Ecto neural progenitor cell (in vitro differentiated cells): ENCODE measurements at regions not wholly inside any gene's neighbourhood (a gene's known extent, or its start where the extent isn't known, plus 50 kb on each side); places are given as distances from the start of the nearest gene placed in this dataset.

ENCODE experiments used
- DNase-seq: peaks from one replicate; pipeline ENCODE4 v3.0.0-alpha.2; 2018; ENCODE audit warnings: low spot score

GRCh38 chr3:137204409-137204808, 246.6 kb downstream of the IL20RB start:
- no peak for DNase-seq

- no peak for DNase-seq
These were observed 247.7 kb downstream of the IL20RB start for GRCh38 chr3:137205394-137206045.

DNA sequence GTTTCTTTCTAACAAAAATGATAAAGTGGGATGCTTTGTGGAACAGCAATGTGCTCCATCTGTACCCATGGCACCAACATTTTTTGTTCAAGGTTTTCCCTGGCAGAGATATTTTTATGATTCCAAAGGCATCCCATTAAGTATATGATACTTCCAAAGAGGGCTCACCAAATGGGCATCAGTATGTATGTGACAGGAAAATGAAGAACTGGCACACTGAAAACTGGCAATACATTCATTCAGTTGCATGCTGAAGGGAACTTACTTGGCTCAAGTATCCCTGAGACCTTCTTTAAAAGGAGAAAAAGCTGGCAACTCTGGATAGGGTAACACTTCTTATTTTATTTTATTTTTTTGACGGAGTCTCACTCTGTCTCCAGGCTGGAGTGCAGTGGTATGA, 249.8 kb downstream of the IL20RB start:
- DNase-seq: no peak

- peak; percentile 53 for DNase-seq
These were observed 259.9 kb downstream of the IL20RB start for GRCh38 chr3:137217733-137218132.

DNA sequence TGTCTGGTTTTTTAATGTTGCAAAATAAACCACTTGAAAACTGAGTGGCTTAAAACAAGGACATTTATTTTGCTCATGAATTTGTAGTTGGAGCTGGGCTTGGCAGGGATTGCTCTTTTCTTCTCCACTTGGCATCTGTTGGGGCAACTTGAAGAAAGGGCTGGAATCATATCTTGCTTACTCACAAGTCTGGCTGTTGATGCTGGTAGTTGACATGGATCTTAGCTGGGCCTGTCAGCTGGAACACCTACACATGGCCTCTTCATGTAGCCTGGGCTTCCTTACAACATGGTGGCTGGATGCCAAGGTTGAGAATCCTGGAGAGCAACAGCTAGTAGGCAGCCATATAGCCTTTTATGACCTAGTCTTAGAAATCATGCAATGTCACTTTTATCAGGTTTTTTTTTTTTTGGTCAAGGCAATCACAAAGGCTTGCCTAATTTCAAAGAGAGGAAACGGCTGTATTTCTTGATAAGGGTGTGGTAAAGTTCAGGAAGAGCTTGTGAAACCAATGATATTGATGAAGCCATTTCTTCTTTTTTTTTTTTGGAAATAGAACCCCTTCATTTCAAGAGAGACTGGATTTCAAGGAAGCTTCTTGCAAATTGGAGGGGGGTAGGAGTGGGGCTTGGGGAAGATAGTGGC, 262.1 kb downstream of the IL20RB start:
- no peak for DNase-seq

GRCh38 chr3:137222736-137223225, 265.0 kb downstream of the IL20RB start:
- DNase-seq: no peak

DNA sequence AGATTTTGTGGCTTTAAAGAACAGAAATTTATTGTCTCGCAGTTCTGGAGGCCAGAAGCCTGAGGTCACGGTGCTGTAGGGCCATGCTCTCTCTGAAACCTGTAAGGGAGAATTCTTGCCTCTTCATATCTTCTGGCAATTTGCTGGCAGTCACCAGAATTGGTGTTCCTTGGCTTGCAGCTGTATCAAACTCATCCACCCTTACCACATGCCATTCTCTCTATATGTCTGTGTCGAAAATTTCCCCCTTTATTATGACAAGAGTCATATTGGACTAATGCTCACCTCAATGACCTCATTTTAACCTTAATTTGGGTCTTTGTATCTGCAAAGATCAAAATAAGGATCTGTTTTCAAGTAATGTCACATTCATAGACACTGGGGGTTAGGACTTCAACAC, 266.7 kb downstream of the IL20RB start:
- DNase-seq: no peak

- no peak for DNase-seq
These were observed 285.1 kb downstream of the IL20RB start for GRCh38 chr3:137242836-137243400.

- DNase-seq: no peak
These were observed 288.7 kb downstream of the IL20RB start for GRCh38 chr3:137246491-137246890.

DNA sequence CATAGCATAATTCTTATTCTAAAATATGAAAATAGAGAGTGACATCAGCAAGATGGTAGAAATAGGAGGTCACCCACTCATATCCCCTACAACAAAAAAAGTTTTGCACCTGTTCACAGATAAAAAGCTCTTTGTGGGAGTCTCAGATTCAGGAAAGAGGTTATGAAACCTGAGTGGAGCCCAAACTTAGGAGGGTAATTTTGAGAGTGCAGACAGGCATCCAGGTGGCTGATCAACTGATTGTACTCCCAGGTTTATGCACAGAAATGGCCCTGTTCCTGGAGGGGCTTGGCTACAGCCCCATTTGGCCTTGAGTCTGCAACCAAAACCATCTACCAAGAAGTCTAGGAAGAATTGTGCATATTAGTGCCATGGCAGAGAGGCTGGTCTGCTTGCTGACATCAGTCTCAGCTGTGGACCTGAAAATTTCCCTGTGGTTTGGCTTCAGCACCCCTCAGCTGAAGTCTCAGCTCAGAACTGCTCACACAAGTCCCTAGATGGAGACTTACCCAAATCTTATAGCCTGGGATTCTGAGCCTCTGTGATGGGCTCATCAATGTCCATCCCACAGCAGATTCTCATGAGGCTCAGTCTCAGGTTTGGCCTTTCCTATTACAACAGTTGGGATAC, 291.6 kb downstream of the IL20RB start:
- no peak for DNase-seq

- no peak for DNase-seq
These were observed 301.3 kb downstream of the IL20RB start for GRCh38 chr3:137259089-137259488.

DNA sequence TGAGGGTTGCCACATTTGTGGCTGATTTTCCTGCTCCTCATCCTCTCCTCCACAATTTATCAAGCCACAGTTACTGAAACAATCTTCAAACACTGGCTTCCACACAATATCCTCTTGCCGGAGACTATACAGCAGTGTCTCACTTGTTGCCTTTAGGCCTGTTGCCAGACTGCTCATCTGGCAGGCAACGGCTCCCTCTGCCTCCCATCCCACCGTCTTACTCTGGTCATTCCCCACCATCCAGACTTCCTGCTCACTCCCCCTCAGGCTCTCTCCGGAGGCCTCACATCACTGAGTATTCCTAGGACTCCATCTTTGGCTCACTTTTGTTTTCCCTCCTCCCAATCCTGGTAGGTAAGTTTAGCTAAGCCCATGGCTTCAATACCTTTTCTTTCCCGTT, 301.9 kb downstream of the IL20RB start:
- no peak for DNase-seq

DNA sequence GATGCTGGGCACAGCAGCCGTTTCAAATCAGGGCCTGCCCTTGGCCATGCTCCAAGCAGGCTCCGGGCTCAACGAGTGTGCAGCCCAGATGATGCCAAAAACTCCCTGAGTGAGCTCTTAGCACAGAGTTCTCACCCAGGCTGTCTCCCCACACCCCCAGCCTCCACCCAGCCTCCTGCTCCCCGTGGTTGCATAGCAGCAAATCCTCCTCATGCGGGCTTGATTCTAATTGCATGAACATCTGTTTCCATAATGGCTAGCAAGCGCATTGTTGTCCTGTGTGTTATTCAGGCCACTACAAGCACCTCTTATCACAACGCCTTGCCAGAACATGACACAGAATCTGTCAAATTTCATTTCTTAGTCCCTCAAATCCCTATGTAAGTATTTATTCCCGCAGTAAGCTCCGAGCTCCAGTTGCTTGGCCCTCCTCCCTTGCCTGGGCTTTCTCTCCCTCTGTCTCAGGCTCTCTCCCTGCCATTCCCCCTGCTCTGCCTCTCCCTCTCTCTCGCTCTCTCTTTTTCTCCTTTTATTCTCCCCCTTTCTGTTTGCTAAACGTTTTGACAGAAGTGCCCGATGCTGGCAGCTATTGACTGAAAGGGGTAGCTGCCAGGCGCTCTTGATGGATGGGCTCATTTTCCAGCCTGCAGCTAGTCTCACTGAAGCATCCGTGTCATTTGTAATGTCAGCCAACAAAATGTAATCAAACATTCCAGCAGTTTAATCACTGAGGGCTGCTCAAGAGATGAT, 306.5 kb downstream of the IL20RB start:
- DNase-seq: no peak

DNA sequence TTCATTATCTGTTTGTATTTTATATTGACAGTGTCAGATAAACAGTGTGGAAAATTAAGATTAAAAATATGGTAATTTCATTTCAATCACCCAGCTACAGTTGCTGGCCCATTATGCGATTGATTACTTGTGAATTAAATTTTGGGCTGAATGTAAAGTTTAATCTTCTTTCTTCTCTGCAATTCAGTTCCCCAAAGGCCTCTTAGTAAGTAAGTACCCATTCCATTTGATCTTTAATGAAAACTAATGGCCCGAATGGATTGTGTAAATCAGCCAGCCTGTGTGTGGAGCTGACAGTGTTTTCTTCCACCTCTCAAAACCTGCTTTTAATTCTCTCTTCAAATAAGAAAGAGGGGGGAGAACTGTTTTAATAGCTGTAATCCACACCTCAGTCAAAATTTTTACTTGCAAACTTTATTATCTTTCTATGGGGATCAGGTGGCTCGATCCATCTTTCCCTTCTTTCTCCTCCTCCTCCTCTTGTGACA, 307.1 kb downstream of the IL20RB start:
- no peak for DNase-seq

GRCh38 chr3:137282871-137283270, 325.1 kb downstream of the IL20RB start:
- DNase-seq: no peak

DNA sequence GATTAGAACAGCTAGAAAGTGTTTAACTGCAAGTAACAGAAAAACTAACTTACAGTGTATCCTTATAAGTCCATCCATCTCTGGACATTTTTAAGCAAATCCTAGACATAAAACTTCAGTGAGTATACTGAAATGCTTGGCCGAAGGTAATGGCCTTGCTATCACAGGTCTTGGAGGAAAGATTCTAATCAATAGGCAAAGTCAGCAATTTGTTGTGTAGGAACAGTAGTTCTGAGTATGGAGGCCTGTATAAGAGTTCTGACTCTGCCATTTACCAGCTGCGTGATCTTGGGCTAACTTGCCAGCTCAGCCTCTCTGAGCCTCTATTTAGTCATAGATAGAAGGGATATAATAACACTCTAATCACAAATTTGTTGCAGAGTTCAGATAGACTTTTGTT, 328.1 kb downstream of the IL20RB start:
- no peak for DNase-seq

DNA sequence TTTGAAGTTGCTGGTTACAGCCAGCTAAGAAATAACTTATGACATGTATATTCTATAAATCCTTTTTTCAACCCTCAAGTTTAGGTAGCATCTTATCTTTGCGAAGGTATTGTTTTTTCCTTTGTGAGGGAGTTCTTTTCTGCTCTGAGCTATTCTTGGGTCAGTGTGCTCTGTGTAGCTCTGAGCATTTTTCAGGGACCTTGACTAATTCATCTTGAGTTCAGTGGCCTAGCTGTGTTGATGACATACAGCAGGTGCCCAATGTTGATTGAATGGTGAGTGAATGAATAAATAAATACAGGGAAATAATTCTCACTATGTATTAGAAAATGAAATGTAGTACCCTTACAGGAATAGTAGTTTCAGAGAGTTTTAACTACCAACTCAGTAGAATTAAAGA, 335.3 kb downstream of the IL20RB start:
- no peak for DNase-seq

- peak; percentile 44 for DNase-seq
These were observed 336.4 kb downstream of the IL20RB start for GRCh38 chr3:137294139-137294538.

GRCh38 chr3:137294839-137295238, 337.1 kb downstream of the IL20RB start:
- DNase-seq: no peak

- no peak for DNase-seq
These were observed 337.6 kb downstream of the IL20RB start for GRCh38 chr3:137295336-137295735.

DNA sequence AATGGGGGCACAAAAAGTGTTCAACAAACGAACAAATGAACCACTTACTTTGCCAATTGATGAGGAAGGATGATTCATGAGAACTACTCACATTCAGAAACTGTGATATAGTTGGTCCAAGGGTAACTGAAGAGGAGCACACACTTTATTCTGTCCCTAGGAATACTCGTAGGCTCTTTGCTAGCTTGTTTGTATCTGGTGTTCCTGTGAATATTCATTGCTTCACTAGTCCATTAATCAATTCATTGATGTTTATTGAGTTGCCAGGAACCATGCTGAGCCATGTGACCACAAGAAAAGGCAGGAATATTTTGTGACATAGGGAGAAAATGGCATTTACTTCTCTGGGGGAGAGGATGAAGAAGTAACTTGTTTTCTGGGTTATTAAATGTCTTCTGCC, 338.3 kb downstream of the IL20RB start:
- DNase-seq: no peak

- DNase-seq: no peak
These were observed 340.0 kb downstream of the IL20RB start for GRCh38 chr3:137297770-137298169.
